D341Med (cell line): ENCODE measurements at regions not wholly inside any gene's neighbourhood (a gene's known extent, or its start where the extent isn't known, plus 50 kb on each side); places are given as distances from the start of the nearest gene placed in this dataset.

Experiments
- DNase-seq: peaks from one replicate; pipeline ENCODE4 v3.0.0; 2012; ENCODE audit warnings: low spot score

DNA sequence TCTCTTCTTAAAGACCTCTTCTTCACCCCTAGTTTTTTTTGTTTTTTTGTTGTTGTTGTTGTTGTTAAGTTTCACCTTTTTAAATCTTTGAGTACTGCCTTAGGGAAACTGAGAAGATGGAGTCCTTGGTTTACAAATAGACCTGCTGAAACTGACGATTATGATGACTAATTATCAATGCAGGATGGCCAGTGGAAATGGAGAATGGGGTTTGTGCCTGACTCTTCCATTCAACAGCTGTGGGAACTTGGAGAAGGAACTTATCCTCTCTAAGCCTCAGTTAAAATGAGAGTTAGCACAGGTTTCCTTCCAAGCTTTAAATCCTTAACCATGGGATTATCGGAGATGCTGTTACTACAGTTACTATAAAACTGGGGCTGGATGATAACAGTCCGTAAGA, 66.7 kb upstream of the PNMA1 start:
- peak; percentile 17 for DNase-seq

DNA sequence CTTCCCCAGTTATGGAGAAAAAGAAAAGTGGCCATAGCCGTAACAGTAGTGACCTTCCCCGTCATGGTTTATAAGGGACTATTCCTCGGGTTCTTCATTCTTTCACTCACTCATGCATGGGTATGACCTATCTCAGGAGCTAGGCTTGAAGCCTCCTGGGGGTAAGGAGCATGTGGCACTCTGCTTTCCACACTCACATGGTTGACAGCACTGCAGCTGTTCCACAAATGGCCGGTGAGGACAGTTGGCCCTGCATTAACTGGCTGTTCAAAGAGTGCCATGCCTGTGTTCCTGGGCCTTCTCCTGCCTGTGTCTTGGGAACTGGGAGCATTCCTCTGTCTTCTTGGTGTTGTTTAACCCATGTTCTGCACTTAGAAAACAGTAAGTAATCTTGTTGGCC, 66.2 kb upstream of the PNMA1 start:
- peak; percentile 12 for DNase-seq

DNA sequence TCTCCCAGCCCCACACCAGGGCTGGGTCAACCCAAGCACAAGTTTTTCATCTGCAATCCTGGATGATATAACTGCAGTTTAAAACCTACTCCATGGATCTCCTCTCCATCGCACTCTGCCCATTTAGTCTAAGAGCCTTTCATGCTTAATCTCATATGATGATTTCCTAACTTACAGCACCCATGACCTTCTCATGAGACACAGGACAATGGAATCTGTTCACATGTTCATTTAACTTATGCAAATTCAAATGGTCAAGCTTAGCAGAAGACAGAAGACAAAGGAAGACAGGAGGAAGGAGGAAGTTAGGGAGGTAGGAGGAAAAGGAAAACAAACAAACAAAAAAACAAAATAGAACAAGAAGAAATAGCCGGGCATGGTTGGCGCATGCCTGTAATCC, 64.6 kb upstream of the PNMA1 start:
- DNase-seq, result no peak

DNA sequence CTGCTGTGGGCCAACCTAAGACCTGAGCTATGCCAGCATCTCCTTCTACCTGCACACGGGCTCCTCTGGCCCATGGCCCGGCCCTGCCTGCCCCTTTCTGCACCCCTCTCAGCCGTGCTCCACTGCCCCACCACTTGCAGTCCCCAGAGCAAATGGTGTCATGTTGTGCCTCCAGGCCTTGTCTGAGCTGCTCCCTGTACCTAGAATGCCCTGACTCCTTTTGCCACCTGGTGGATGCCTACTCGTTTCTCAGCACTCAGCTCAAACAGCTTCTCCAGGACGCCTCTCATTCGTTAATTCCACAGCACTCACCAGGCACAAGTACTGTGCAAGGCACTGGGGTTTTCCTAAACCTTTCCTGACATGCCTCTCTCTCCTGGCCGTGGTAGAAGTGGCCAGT, 63.2 kb upstream of the PNMA1 start:
- DNase-seq, result no peak

DNA sequence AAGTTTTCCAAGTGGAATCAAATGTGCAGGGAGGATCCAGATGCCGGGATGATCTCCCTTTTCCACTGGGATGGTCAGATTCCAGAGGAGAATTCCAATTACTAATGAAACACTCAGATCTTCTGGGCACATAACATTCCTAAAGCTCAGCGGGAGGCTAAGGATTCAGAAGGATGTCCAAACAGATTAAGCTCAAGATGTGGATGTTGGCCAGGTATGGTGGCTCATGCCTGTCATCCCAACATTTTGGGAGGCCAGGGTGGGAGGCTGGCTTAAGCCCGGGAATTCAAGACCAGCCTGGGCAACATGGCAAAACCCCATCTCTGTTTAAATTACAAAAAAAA, 62.0 kb upstream of the PNMA1 start:
- DNase-seq, result no peak

DNA sequence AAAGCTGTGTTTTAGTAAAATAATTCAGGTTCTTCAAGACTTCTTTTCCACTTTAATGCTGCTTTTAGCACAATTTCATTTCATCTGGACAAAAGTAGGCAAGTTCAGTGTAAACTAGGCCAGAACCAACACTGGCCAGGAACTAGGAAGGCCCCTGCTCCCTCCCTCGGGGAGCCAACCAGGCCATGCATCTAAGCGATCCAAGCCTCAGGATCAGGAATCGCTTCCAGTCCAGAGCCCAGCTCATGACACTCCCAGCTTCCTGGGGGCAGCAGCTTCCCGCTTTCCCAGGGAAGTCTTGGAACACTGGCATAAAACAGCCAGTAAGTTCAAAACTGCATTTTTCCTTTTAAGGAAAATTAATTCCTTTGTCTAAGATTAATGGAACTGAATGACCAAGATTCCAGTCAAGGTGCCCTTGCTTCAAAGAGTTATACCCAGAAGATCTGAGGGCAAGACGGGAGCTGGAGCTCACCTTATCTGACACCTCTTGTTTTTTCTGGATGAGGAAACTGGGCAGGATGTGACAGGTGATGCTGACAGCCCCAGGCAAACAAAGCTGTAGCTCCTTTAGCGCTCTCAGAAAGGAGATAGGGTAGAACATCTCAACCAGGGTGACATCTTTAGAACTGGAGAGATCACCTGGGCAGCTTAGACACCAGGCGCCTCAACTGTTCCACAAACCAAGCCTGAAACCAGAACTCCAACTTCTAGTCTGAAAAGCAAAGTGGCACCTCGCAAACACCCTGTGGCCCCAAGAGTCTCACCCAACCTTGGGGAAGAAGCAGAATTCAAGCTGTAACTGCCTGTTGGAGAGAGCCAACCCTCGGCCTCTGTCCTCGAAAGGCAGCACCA, 61.4 kb upstream of the PNMA1 start:
- no peak for DNase-seq

DNA sequence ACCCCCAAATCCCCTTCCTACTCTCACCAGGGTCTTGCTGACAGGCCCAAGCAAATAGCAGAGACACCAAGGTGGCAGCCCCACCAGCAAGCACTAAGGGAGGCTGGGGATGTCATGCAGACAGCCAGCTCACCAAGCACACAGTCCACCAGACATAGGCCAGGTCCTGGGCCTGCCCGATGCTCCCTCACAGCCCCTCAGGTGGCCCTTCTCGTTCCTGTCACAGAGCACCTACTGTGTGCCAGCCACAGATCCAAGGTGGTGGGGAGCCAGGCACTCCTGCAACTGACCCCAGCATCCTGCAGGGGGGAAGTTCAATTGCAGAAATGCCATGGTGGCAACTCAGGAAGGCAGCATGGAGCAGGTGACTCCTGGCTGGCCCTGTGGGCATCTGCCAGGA, 60.5 kb upstream of the PNMA1 start:
- DNase-seq, result no peak

DNA sequence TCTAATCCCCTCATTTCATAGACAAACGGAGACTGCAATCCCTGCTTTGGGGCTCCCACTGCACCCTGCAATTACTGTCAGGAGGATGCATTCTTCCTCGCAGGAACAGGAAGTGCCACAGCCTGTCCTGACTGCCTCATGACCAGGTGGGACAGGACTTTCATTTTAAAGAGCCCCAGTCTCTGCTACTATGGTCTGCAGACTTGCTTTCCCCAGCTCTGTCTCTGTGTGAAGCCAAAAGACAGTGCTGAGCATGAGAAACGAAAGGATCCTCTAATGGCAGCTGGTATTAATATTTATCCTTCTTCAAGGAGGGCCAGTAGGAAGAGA, 60.0 kb upstream of the PNMA1 start:
- DNase-seq, result no peak

DNA sequence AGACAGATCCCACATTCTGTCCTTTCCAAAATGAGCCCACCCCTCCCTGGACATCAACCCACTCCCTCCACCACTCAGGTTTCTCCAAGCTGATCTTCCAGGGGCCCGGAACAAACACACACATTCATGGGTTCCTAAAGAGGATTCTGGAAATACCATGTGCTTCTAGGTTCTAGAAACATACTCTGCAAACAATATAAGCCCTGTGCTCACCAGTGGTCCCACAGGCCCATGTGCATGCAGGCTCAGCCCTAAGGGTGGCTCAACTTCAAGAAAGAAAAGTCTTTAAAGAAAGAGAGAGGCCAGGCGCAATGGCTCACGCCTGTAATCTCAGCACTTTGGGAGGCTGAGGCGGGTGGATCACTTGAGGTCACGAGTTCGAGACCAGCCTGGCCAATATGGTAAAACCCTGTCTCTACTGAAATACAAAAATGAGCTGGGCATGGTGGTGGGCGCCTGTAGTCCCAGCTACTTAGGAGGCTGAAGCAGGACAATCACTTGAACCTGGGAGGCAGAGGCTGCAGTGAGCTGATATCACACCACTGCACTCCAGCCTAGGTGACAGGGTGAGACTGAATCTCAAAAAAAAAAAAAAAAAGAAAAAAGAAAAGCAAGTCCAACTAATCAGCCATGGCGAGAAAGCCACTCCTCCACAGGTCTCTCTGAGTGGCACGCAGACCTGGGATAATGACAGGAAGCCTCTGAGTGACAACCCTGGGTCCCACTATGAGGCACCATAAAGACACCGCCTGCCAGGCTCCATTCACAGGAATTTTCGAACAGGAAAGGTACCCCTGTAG, 59.5 kb upstream of the PNMA1 start:
- no peak for DNase-seq

DNA sequence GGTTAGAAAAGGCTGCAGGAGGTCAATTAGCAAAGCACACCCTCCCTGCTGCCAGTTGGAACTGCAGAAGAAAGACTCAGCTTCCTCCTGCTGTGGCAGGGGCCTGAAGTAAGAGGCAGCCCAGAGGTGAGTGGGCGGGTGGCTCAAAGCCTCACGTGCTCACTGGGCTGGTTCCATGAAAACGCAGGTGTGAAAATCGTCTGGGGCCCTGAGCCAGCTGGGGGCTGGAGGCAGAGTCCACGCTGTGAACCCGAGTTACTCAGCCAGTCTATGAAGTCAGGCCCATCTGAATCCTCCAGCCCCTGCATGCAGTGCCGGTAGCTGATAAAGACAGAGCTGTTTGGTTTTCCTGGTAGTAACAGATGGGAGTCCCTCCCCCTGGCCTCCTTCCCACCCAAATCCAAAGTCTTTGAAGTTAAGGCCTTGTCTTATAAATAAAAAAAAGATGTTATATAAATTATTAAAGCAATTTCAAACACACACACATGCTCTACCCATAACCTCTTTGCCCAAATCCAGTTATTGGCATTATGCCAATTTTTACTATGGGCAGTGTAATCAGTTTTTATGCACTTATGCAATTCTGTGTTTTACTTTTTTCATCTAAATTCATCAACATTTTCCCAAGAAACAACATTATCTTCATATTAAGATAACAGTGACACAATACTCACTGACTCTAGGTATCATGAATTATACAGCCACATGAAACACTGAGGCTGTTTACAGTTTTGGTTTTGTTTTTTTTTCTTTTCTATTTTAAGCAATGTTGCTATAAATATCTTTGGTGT, 57.9 kb upstream of the PNMA1 start:
- DNase-seq, result peak; percentile 67

DNA sequence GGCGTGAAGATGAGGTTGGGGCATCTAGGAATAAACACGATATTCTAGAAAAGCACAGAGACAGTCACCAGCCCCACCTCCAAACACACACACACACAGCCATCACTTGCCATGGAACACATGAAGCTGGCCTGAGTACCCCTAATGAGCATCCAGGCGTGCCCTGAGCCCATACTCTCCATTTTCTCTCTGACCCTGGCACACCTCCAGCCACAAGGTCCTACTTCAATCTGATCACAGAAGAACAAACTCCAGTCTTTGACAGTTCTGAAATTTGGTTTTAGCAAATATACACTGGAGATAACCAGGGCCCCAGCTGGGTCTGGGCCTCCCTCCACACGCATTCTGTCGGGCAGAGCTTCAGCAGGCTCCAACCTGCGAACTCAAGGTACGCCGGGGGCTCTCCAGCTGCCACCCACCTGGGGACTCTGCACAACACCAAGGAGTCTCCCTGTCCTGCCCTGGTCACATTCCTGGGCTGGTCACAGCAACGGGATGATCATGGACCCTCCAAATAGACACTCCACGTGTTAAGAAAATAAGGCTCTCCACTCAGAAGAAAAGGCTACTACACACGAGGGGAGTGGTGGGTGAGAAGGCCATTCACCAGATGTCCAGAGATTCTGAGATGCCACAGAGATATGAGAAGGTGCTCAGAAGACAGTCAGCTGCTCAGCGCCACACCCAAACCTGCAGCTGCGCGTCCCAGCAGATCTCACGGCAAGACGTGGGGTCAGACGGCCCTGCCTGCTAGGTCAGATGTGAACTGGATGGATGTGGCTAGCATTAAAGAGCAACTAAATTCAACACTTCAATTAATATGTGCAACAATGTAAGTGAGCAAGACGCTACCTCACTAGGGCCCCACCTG, 57.0 kb upstream of the PNMA1 start:
- DNase-seq, result no peak

DNA sequence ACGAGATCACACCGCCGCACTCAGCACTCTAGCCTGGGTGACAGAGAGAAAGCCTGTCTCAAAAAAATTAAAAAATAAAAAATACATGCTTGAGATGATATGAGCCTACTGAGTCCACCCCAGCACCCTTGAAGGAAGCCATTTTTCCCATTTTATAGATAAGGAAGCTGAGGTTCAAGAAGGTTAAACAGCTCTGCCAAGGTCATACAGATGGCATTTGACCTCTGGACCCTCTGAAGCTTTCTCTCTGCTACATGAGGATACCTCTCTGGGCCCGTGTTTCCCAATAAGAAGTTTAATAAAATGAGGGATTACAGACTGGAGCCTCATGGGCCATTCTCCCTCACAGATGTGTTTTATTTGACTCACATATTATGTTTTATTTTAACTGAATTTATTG, 53.9 kb upstream of the PNMA1 start:
- no peak for DNase-seq

DNA sequence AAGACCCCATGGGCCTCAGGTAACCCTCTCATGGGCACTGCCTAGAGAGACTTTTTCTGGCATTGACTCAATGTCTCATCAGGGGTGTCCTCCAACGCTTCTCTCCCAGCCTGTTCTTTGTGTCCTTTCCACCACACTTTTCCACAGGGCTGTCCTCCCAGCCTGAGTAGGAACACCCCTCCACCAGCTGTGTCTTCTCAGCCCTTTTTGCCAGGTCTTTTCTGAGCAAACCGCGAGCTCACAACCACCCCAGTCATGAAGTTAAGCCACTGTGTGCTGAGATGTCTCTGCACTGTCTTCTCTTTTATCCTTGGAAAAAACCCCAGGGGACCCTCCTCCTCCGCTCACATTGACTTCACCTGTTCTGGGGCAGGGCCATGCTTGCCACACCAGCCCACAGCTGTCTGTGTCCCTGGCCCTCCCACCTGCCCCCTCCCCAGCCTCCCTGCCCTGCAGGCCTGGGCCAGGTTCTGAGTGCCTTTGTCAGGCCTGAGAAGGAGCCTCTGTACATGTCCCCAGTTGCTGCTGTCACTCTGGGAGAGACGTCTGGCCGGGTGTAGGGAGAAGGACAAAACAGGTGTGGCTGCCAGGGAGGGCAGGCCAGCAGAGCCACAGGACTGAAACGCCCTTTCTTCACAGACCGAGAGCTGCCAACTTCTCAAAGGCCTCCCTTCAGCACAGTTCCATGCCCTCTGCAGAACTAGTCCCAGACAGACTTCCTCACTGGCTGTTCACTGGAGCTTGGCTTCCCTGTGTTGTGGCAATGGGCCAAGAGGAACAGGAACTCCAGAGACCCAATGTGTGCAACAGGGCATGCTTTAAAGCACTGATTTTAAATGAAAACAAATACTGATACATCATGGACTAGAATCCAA, 50.5 kb upstream of the PNMA1 start:
- no peak for DNase-seq
